DMS79 treated with DMSO at 0.1 percent for 48 hours (cell line): ENCODE measurements at regions not wholly inside any gene's neighbourhood (a gene's known extent, or its start where the extent isn't known, plus 50 kb on each side); places are given as distances from the start of the nearest gene placed in this dataset.

ENCODE experiments used
- DNase-seq: peaks from one replicate; lab custom pipeline; 2025; lab: John Stamatoyannopoulos, UW

DNA sequence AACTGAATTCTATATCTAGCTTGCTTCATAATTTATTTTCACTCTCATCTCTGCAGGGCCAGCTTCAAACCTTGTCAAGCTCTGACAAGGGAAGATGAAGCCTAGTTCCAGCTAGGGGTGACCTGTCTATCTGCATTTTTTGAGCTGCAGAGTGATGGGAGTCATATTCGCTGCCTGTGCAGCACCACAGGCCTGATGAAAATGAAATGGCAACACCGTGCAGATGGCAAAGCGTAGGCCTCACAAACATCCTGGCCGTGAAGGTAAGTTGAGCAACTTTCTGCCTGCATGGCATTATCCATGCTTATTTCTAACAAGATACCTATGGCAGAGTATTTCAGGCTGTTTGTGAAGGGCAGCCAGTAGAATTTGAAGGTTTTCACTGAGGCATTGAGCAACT lies 86.4 kb upstream of the C1QTNF9B start:
- DNase-seq = no peak

DNA sequence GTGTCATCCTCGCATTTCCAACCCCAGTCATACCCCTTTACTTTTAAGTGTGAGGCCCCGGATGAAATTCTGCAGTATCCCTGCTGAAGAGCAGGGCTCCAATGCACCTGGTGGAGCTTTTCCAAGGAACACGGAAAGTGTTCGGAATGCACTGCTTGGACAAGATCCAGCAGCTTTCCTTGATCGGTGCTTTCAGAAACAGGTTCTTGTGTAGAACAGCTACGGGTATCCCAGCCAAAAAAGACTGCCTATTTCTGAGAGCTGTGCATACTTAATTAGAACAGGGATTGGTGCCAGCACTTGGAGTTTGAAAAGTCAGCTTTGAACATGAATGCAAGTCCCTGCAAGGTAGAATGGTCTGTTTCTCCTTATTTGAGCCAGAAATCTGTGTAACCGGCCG lies 87.2 kb upstream of the C1QTNF9B start:
- peak; percentile 74 for DNase-seq

DNA sequence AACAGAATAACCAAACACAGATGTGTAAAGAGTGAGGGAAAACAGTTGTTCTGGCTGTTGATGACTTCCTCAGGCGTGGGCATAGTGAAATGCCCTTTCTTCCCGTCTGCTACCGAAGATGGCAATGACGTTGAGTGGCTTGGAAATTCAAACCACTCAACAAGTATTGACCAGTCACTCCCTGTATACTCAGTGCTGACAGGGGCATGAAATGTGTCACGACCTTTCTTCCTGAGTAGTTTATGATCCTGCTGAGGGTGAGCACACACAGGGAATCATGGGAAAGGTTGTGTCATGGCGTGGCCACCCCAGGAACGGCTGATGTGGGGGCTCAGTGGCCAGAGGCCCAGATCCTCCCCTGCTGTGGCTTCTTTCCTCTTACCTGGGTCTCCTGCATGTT lies 87.8 kb upstream of the C1QTNF9B start:
- DNase-seq = peak; percentile 36

DNA sequence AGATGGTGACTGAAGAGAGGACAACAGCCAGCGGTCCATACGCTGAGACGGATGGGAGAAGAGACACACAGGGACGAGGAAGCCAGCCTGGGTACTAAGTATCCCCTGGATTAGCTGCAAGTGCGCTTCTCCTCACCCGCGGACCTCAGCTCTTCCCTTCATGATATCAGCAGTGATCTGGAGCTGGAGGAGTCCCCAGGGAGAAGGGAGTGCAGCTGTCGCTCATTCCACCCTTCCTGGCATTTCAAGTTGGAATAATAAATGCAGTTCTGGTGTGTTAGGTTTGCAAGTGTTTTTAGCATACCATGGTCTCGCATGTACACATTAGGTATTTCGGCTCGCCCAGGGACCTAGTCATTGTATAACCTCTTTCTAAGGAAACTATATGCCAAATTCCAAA lies 88.5 kb upstream of the C1QTNF9B start:
- DNase-seq = peak; percentile 28

DNA sequence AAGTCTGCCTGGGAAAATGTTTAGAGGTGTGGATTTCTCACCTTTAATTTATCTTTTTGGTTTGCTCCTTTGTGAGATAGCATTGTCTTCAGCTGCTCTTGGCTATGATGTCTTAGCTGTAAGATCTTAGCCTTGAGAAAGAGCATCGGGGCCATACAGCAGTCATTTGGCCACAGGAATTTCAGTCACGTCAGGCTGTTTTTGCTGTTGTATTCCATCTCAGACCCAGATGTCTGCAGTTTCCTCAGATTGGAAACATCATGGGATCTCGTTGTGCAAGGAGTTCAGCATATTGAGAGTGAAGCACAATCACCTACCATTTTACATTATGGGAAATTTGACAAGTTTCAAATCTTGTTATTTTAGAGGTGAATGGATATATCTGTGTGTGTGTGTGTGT lies 89.3 kb upstream of the C1QTNF9B start:
- no peak for DNase-seq

DNA sequence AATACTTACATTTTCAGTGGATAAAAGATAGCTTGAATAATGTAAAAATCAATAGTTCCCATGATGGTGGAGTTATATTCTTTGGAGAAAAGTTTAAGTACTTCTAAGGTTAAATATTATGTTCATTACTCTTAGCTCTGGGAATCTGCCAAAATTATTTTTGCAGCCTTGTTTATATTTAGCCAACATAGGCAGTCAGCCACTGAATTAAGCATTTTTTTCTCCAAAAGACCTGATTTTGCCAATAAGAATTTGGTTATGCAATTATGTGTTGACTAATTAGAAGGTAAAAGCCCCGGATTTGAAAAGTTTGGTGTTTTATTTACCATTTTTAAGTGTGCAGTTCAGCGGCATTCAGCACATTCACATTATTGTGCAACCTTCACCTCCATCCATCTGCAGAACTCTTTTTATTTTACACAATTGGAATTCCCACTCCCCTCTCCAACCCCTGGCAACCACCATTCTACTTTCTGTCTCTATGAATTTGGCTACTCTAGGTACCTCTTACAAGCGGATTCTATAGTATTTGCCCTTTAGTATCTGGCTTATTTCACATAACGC lies 90.1 kb upstream of the C1QTNF9B start:
- DNase-seq = no peak

DNA sequence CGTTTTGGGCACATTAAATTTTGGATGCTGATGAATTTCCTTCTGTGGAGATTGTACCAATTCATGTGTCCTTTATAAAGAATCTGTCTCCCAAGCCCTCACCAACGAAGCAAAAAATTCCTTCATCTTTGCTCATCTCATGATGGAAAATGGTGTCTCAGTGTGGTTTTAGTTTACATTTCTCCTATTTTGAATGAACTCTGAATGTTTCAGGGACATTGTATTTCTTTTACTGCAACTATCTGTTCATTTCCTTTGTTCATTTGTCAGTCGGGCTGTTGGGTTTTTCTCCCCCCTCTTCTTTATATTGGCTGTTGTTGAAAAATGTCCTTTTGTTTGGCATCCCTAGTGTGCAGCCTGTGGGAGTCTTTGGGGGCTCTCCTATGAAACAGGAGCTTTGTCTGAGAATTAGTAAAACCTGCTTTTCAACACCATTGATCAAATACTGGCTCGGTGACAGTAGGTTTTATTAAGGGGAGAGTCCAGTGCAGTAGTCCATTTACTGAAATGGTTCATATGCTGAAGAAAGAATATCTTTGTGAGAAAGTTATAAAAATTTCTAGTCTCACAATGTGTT lies 91.3 kb upstream of the C1QTNF9B start:
- DNase-seq = no peak

DNA sequence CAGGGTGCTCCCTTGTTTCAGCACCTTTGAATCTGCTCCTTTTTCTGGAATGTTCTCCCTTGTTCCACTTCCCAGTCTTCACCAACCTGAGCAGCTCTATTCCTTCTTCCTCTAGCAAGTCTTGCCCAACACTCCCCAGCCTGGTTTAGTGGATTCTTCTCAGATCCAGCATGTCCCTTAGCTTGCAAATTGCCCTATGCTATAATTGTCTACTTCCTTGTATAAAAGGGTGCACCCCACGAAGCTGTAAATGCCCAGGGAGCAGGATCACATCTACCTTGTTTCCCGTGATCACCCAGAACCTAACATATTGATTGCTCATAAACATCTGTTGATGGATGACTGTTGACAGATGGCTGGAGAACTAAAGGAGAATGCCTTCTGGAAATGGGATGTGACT lies 93.2 kb upstream of the C1QTNF9B start:
- DNase-seq = no peak

DNA sequence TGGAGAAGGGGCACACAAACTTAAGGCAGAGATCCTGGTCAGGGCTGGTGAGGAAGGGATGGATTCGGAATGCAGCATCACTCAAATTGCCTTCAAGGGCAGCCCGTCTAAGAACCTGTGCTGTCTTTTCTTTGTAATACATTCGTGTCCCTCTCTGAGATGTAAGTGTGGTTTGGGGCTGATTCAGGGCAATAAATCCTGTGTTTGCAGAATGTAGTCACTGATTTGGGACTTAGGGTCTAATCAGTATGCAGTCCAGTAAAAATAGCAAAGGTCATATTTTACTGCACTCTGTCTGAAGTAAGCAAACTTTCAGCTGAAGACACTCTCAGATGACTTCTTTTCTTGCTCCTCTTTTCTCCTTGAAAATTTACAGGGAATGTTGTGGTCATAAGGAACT lies 93.8 kb upstream of the C1QTNF9B start:
- DNase-seq = no peak

DNA sequence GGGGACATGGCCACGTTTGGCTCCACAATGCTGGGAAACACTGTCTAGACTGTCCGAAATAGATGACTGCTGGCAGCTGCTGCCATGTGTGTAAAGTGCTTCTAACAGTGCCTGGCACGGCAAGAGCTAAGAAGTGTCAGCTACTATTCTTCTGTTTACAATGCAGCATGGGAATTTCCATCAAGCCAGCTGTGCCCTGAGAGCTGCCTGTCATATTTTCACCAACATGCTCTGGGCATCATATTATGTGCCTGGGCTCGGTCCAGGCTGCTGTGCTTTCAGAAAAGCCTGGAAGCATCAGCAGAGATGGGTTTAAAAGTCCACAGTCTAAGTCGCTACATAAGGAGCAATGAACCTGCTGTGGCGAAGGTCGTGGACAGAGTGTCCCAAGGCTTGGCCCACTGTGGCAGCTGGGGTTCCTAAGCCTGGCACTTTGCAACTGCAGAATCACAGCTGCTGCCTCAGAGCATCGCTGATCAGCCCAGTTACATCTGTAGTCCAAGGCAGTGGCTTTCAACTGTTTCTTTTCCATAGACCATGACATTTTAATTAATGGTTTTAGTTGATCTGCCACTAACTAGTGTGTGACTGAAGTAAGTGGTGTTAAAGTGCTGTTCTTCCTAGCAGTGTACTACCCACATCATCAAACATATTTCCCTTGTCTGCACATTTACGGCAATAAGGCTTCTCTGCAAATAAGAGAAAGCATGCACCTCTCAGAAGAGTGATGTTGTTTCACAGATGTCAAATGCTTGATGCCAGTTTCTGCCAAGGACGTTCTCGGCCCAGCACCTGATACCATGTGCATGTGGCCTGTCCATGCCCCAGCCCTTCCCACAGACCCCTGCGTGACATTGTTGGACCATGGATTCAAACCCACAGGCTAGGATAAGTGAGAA lies 95.7 kb upstream of the C1QTNF9B start:
- DNase-seq = peak; percentile 11

DNA sequence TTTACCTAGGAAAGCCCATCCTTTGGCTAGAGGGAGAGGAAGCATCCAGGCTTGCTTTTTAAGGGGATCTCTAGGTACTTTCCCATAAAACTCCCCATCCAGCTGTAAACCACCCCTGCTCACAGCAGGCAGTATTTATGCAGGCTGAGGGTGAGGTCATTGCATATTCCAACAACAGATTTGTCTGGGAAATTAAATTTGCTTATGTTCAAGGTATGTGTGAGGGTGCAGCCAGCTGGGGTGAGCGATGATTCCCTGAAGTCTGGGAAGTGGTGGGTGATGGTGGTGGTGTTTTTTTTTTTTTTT lies 96.3 kb upstream of the C1QTNF9B start:
- DNase-seq = no peak

DNA sequence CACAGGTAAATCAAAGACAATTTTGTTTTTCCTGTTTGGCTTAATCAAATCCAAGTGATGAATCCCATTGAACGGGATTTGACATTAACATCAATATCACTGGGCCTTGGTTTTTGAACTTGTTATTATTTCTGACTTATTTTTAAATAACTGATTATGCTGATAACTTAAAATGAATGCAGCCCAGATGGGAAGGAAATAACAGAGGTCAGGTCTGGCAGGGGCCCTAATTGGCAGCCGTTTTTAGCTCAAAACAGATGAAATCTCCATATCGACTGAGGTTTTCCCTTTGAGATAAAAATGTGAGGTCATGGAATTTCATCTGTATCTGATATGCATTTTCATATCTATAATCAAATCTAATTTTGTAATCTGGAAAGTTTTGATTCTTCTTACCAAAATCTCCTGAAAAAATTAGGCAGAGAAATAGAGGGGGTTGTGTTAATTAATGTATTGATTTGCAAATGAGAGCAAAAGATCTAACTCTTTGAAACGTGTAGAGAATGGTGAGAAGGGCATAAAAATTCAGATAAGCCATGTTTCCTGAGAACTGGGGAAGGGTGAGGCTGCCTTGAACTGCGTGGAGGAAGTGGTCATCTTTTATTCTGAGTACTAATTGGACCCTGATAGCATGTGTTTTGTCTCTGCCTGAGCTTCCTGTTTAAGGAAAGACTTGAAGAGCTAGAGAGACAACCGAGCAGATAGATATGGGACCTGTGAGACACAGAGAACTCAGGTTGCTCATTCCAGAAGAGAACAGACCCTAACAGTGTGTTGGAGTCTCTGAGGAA lies 98.2 kb upstream of the C1QTNF9B start:
- no peak for DNase-seq

DNA sequence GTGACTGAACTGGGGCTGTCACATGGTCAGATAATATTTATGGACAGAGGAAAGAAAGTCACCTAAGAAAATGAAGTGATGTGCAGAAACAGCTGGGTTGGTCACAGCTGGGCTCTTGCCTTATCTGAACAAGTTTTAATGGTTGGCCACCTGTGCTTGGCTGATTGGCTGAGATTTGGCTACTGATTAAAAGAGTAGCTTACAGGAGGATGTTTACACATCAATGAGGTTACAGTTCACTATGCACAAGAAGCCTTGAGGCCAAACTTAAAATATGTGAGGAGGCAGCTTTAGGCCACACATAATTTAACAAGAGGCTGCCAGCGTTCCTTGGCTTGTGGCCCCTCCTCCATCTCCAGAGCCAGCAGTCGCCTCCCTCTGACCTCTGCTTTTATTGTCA lies 99.2 kb upstream of the C1QTNF9B start:
- no peak for DNase-seq

DNA sequence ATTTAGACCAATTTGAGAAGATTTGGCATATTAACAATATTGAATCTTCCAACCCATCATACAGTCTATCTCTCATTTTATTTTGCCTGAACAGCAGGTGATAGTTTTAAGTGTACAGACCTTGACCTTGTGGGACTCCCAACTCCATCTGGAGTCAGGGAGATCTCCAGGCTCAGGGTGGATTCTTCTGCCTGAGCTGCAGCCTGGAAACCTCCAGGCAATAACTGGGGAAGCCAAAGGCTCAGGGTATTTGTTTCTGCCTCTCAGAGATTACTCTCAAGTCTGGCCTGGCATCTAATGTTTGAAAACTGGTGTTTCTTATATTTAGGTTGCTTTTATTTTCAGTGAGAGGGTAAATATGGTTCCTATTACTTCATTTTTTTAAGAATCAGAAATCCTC lies 102.1 kb upstream of the C1QTNF9B start:
- DNase-seq = no peak

DNA sequence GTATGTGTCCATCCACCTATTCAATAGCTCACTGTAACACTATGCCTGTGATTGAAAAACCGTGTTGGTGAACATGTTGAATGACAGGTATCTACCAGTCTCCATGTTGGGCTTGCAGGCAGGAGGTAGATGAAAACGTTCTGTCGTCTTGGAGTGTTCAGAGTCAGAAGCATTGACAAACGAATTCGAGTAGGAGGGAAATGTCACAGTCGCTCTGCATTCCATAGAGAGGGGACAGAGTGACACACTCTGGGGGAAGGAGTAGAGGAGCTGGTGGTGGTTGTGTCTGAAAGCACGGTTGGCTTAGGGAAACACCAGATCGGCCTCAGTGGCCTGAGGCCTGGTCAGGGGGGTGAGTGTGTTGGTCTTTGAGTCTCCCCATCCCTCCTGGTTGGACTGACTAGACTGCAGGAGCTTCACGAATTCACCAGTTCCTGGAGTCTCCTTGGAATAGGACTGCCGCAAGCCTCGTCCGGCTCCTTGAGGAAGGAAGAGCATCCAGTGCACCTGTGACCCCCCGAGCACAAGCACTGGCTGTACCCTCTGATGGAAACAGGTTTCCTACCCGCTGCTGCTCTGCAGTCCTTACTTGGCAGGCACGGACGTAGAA lies 105.0 kb upstream of the C1QTNF9B start:
- DNase-seq = no peak

DNA sequence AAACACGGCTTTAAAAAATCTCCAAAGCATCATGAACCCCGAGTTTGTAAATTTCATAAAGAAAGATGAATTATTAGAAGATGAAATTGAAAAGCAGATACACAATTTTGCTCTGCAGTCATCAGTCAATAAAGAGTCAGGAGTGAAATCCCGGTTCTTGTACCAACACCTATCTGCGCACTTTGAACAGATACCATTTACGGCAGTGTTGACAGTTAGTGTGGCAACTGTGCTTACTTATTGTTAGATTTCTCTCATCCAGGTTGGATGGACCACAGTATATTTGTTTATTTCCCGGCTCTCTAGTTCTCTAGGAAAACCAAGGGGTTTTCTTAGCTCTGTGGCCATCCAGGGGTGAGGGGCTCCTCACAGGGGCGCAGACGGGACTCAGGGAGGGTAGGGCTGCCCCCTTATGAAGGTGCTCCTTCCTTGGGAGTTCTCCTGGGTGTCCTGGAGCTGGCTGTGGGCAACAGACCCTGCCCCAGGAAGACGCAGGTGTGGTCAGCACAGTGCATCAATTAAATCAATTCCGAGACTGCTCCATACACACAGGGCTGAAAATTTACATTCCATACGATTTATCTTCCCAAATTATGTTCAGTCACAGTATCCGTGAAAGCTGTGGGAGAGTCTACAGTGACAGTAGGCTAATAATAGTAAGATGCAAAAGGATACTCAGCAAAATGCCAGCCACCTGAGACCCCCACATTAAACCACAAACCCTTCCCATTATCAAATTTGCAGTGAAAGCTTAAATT lies 107.0 kb upstream of the C1QTNF9B start:
- no peak for DNase-seq

DNA sequence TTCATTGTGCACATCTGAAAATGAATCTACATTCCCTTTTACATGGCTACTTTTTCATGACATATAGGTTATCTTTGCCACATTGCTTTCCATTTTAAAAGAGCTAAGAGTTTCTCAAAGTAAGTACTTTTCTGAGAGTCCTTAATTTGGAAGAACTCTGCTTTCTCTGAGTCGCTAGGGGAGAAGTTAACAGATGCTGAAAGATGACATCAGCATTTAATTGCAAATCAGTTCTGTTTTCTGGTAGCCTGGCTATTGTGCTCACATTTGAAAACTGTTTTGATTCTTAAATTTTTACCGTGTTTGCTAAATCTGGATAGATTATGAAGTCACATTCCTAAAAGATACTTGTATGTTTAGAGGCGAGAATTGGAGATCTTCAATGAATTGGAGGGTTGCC lies 107.7 kb upstream of the C1QTNF9B start:
- DNase-seq = no peak

DNA sequence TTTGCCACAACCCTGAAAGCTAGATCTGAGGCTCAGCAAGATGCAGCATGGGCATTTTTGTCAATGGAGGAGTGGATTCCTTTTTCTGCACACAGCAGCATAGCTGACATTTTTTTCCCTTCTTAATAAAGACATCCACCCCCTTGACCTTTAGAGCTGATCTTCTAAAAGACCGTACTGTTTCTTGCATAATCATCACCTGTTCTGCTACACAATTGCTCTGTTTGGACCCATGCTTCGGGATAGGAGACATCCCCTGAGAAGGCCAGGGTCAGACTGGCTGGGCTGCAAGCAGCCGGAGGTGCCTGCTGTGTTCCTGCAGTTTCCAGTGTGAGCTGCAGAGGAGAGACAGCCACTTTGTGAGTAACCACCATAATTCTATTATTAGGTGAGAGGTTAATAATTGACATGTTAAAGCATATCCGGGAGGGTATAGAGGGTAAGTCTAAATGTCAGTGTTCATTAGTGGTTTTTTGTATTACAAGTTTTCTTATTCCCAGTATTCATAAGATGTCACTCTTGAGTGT lies 108.5 kb upstream of the C1QTNF9B start:
- no peak for DNase-seq

DNA sequence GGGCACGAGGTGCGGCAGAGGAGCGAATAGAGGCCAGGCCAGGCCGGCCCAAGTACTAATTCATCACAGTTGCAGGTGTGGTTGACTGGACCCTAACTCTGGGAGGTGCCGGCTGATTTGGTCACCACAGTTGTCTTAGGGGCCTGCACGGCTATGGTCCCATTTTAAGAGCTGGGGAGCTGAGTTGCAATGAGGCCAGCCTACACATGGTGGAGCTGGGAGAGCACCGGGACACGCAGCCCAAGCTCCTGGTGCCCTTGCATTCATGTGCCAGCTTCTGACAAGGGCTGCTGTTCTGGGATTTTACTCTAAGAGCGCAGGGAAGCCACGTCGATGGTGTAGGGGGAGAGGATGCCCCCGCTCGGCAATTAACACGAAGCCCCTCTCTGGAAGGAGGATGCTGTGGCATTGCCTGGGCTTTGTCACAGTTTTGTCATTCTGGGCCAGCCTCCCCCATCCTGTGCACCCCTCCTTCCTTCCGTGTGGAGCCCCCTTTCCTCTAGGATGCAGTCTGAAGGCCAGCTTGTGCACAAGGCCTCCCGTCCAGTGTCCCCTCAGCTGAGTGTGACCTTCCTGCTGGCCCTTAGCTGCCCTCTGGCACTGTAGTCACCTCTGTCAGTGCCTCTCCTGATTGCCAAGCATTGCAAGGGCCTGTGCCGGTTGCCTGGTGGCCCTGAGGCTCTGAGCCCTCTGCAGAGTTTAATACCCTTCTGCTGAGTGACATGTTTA lies 109.4 kb upstream of the C1QTNF9B start:
- DNase-seq = no peak

DNA sequence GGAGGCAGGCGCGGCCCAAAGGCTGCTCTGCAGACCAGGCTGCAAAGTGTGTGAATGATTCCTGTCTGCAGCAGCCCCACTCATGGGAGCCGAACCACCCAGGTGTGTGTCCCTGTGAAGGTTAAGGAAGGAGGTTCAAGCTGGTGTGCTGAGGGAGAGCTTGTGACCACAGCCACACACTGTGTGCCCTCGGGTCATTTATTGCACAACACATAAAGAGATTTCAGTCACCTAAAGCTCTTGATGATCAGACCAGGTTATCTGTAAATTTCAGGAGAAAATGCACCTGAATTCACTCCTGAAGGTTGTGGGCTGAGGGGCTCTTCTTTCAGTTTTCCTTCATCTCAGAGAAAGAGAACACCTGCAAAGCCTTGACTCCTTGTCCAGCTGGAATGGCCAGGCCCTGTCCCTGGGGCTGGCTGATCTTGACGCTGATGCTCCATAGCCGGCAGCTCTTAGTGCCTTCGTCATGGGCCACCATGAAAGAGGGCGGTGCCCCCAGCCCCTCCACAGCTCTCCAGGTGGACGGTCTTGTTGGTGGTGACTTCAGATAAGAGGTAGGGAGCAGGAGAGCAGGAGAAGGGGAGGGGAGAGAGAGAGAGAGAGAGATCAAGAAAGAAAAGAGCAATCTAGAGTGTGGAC lies 110.8 kb upstream of the C1QTNF9B start:
- DNase-seq = no peak
